Esophagus muscularis mucosa (tissue), 3 donors: ENCODE measurements at regions not wholly inside any gene's neighbourhood (a gene's known extent, or its start where the extent isn't known, plus 50 kb on each side); places are given as distances from the start of the nearest gene placed in this dataset.

Experiments
- EP300 ChIP-seq: sonication (generic); formaldehyde crosslinking; IDR thresholded peaks from one replicate; pipeline ENCODE4 v1.6.1; 2017; ENCODE audit warnings: antibody characterized with exemption
- POLR2AphosphoS5 ChIP-seq, 2 donors: sonication (generic); formaldehyde crosslinking; IDR thresholded peaks; one replicate each; pipeline ENCODE4 v1.6.1; 2017; ENCODE audit warnings: antibody characterized with exemption in 2 of 2

GRCh38 chr5:124212934-124213333 lies 533.5 kb downstream of the ZNF608 start:
- TF ChIP-seq EP300 (no peak), POLR2AphosphoS5 (IDR thresholded peaks at IDR 0.05) (no peak)
